ENCODE measurements at regions not wholly inside any gene's neighbourhood (a gene's known extent, or its start where the extent isn't known, plus 50 kb on each side); places are given as distances from the start of the nearest gene placed in this dataset.
"Not testable (repeated sequence)": the region's sequence is repeated elsewhere in the genome, so short reads cannot be mapped to it uniquely, and the experiment has no call there.

DNA sequence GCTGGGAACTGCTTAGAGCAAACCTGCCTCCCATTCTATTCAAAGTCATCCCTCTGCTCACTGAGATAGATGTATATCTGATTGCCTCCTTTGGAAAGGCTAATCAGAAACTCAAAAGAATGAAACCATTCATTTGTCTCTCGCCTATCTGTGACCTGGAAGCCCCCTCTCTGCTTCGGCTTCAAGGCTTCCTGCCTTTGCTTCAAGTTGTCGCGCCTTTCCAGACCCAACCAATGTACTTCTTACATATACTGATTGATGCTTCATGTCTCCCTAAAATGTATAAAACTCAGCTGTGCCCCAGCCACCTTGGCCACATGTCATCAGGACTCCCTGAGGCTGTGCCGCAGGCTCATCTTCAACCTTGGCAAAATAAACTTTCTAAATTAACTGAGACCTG lies 111.9 kb upstream of the BMP2K start:
- not testable (repeated sequence) for H3K27ac ChIP-seq (replicated peaks; ENCODE audit: low read length); H3K18ac ChIP-seq (ENCODE audit: low read length)
- no CpG with 5 or more reads among the region's 5 CpGs for WGBS, 2 donors (ENCODE audit: extremely low coverage in 2 of 2, insufficient read length in 2 of 2, insufficient replicate concordance in 1 of 2)

DNA sequence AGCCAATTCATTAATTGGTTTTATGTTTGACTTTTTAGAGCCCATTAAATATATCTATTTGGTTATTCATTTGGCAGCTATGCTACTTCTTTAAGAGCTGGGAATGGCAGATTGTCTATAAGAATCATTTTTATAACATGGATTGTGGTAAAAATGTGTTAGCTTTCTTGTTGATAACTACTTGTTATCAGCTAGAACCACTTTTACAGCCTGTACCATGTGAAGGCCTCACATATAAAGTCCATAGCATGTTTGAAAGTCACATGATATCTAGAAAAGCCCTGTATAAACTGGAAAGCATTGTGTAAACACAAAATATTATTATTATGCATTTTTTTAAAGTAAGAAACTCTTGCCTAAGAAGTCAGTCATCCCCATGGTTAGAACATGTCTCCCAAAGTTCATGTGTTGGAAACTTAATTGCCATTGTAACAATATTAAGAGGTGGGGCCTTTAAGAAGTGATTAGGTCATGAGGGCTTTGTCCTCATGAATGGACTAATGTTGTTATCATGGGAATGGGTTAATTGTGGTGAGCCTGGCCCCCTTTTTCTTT lies 110.9 kb upstream of the BMP2K start:
- no peak overlapping the region for H4K91ac ChIP-seq (ENCODE audit: low read depth, low read length, poor library complexity)
- H3K4me3 ChIP-seq (ENCODE audit: low read length in 2 of 2) = no peak overlapping the region
- no peak for DNase-seq (ENCODE audit: low spot score)
- no peak overlapping the region for H3K4ac ChIP-seq (ENCODE audit: low read length)
- H3K18ac ChIP-seq (ENCODE audit: low read length) = no peak overlapping the region
- H2BK15ac ChIP-seq (ENCODE audit: low read length) = no peak overlapping the region
- peaks cover 0 to 3% (median 0%) of the 10 kb centered on the region in 3 experiments for H3K27me3 ChIP-seq (ENCODE audit: control insufficient read depth in 3 of 3, insufficient read depth in 3 of 3, low read depth in 1 of 3, low read length in 3 of 3)
- no peaks in the 10 kb centered on the region for H3K9me3 ChIP-seq (replicated peaks in 1 of 2; ENCODE audit: control insufficient read depth in 2 of 2, insufficient read depth in 1 of 2, low read depth in 1 of 2, low read length in 2 of 2)
- no peak overlapping the region for H3K9ac ChIP-seq (ENCODE audit: low read depth, low read length, poor library complexity)
- H3K14ac ChIP-seq (ENCODE audit: low read length) = no peak overlapping the region
- H3K27ac ChIP-seq (replicated peaks; ENCODE audit: low read length) = no peak overlapping the region
- no peak overlapping the region for H4K8ac ChIP-seq (ENCODE audit: low read depth, low read length)
- peaks cover 5% of the 10 kb centered on the region in 2 donors for H3K4me1 ChIP-seq (ENCODE audit: control insufficient read depth in 2 of 2, insufficient read depth in 1 of 2, low read depth in 1 of 2, low read length in 2 of 2)
- H3K4me2 ChIP-seq (ENCODE audit: insufficient read depth, low read length, poor library complexity, severe bottlenecking) = no peak overlapping the region
- H3K79me1 ChIP-seq (ENCODE audit: low read depth, low read length) = no peaks in the 10 kb centered on the region
- H2BK12ac ChIP-seq (ENCODE audit: low read length) = no peak overlapping the region
- no peak overlapping the region for H2BK5ac ChIP-seq (ENCODE audit: low read length)
- H2AFZ ChIP-seq (ENCODE audit: low read length) = no peak overlapping the region
- H2AK5ac ChIP-seq (ENCODE audit: low read depth, low read length) = no peak overlapping the region
- no peak overlapping the region for H3K23ac ChIP-seq (ENCODE audit: low read depth, low read length, poor library complexity)
- no peaks in the 10 kb centered on the region for H3K36me3 ChIP-seq (replicated peaks in 1 of 2; ENCODE audit: control insufficient read depth in 2 of 2, insufficient read depth in 2 of 2, low read length in 2 of 2)
- no peak overlapping the region for H2BK120ac ChIP-seq (ENCODE audit: low read depth, low read length)

More for the DNA sequence above, 111.9 kb upstream of the BMP2K start:
- not testable (repeated sequence) for H3K4me1 ChIP-seq (ENCODE audit: control insufficient read depth in 2 of 2, insufficient read depth in 1 of 2, low read depth in 1 of 2, low read length in 2 of 2); H3K9ac ChIP-seq (ENCODE audit: low read depth, low read length, poor library complexity); H3K27me3 ChIP-seq (ENCODE audit: control insufficient read depth in 3 of 3, insufficient read depth in 3 of 3, low read depth in 1 of 3, low read length in 3 of 3); H3K79me1 ChIP-seq (ENCODE audit: low read depth, low read length); H3K9me3 ChIP-seq (replicated peaks in 1 of 2; ENCODE audit: control insufficient read depth in 2 of 2, insufficient read depth in 1 of 2, low read depth in 1 of 2, low read length in 2 of 2); DNase-seq (ENCODE audit: low spot score); H2BK12ac ChIP-seq (ENCODE audit: low read length); H3K4ac ChIP-seq (ENCODE audit: low read length); H3K23ac ChIP-seq (ENCODE audit: low read depth, low read length, poor library complexity); H3K4me2 ChIP-seq (ENCODE audit: insufficient read depth, low read length, poor library complexity, severe bottlenecking); H4K8ac ChIP-seq (ENCODE audit: low read depth, low read length); H2AK5ac ChIP-seq (ENCODE audit: low read depth, low read length); H2BK5ac ChIP-seq (ENCODE audit: low read length); H2BK120ac ChIP-seq (ENCODE audit: low read depth, low read length); H2BK15ac ChIP-seq (ENCODE audit: low read length); H2AFZ ChIP-seq (ENCODE audit: low read length); H4K91ac ChIP-seq (ENCODE audit: low read depth, low read length, poor library complexity); H3K14ac ChIP-seq (ENCODE audit: low read length); H3K4me3 ChIP-seq (ENCODE audit: low read length in 2 of 2); H3K36me3 ChIP-seq (replicated peaks in 1 of 2; ENCODE audit: control insufficient read depth in 2 of 2, insufficient read depth in 2 of 2, low read length in 2 of 2)

- Histone ChIP-seq H3K4me1 (ENCODE audit: control insufficient read depth in 2 of 2, insufficient read depth in 1 of 2, low read depth in 1 of 2, low read length in 2 of 2) (peaks cover 5% of the 10 kb centered on the region in 2 donors), H3K27me3 (ENCODE audit: control insufficient read depth in 3 of 3, insufficient read depth in 3 of 3, low read depth in 1 of 3, low read length in 3 of 3) (peaks cover 0 to 3% (median 0%) of the 10 kb centered on the region in 3 experiments), H3K79me1 (ENCODE audit: low read depth, low read length) (no peaks in the 10 kb centered on the region), H3K4ac (ENCODE audit: low read length) (no peak overlapping the region), H2BK120ac (ENCODE audit: low read depth, low read length) (no peak overlapping the region), H2AFZ (ENCODE audit: low read length) (no peak overlapping the region), H3K9ac (ENCODE audit: low read depth, low read length, poor library complexity) (no peak overlapping the region), H3K14ac (ENCODE audit: low read length) (no peak overlapping the region), H3K23ac (ENCODE audit: low read depth, low read length, poor library complexity) (no peak overlapping the region), H4K8ac (ENCODE audit: low read depth, low read length) (no peak overlapping the region), H2BK12ac (ENCODE audit: low read length) (no peak overlapping the region), H3K27ac (replicated peaks; ENCODE audit: low read length) (no peak overlapping the region), H3K9me3 (replicated peaks in 1 of 2; ENCODE audit: control insufficient read depth in 2 of 2, insufficient read depth in 1 of 2, low read depth in 1 of 2, low read length in 2 of 2) (no peaks in the 10 kb centered on the region), H4K91ac (ENCODE audit: low read depth, low read length, poor library complexity) (no peak overlapping the region), H2BK5ac (ENCODE audit: low read length) (no peak overlapping the region), H2AK5ac (ENCODE audit: low read depth, low read length) (no peak overlapping the region), H3K4me2 (ENCODE audit: insufficient read depth, low read length, poor library complexity, severe bottlenecking) (no peak overlapping the region), H3K18ac (ENCODE audit: low read length) (no peak overlapping the region), H2BK15ac (ENCODE audit: low read length) (no peak overlapping the region), H3K4me3 (ENCODE audit: low read length in 2 of 2) (no peak overlapping the region), H3K36me3 (replicated peaks in 1 of 2; ENCODE audit: control insufficient read depth in 2 of 2, insufficient read depth in 2 of 2, low read length in 2 of 2) (no peaks in the 10 kb centered on the region)
- DNase-seq (ENCODE audit: low spot score) = no peak
- no CpG with 5 or more reads among the region's 3 CpGs for WGBS, 2 donors (ENCODE audit: extremely low coverage in 2 of 2, insufficient read length in 2 of 2, insufficient replicate concordance in 1 of 2)
Measured at GRCh38 chr4:78666830-78667258, 109.3 kb upstream of the BMP2K start.

GRCh38 chr4:78667325-78667724 lies 108.8 kb upstream of the BMP2K start:
- H2BK12ac ChIP-seq (ENCODE audit: low read length) = no peak overlapping the region
- no peak overlapping the region for H3K4me2 ChIP-seq (ENCODE audit: insufficient read depth, low read length, poor library complexity, severe bottlenecking)
- H3K27ac ChIP-seq (replicated peaks; ENCODE audit: low read length) = no peak overlapping the region
- no peak overlapping the region for H2BK15ac ChIP-seq (ENCODE audit: low read length)
- H4K8ac ChIP-seq (ENCODE audit: low read depth, low read length) = no peak overlapping the region
- no peak for DNase-seq (ENCODE audit: low spot score)
- no peaks in the 10 kb centered on the region for H3K36me3 ChIP-seq (replicated peaks in 1 of 2; ENCODE audit: control insufficient read depth in 2 of 2, insufficient read depth in 2 of 2, low read length in 2 of 2)
- H3K4me3 ChIP-seq (ENCODE audit: low read length in 2 of 2) = no peak overlapping the region
- no peaks in the 10 kb centered on the region for H3K79me1 ChIP-seq (ENCODE audit: low read depth, low read length)
- H3K4ac ChIP-seq (ENCODE audit: low read length) = no peak overlapping the region
- no peaks in the 10 kb centered on the region for H3K9me3 ChIP-seq (replicated peaks in 1 of 2; ENCODE audit: control insufficient read depth in 2 of 2, insufficient read depth in 1 of 2, low read depth in 1 of 2, low read length in 2 of 2)
- no peak overlapping the region for H3K9ac ChIP-seq (ENCODE audit: low read depth, low read length, poor library complexity)
- H2AK5ac ChIP-seq (ENCODE audit: low read depth, low read length) = no peak overlapping the region
- H2AFZ ChIP-seq (ENCODE audit: low read length) = no peak overlapping the region
- no peak overlapping the region for H3K14ac ChIP-seq (ENCODE audit: low read length)
- peaks cover 0 to 5% (median 0%) of the 10 kb centered on the region in 3 experiments for H3K27me3 ChIP-seq (ENCODE audit: control insufficient read depth in 3 of 3, insufficient read depth in 3 of 3, low read depth in 1 of 3, low read length in 3 of 3)
- no peak overlapping the region for H4K91ac ChIP-seq (ENCODE audit: low read depth, low read length, poor library complexity)
- WGBS, 2 donors (ENCODE audit: extremely low coverage in 2 of 2, insufficient read length in 2 of 2, insufficient replicate concordance in 1 of 2) = no CpG with 5 or more reads among the region's 3 CpGs
- no peak overlapping the region for H2BK120ac ChIP-seq (ENCODE audit: low read depth, low read length)
- H2BK5ac ChIP-seq (ENCODE audit: low read length) = no peak overlapping the region
- no peak overlapping the region for H3K23ac ChIP-seq (ENCODE audit: low read depth, low read length, poor library complexity)
- H3K4me1 ChIP-seq (ENCODE audit: control insufficient read depth in 2 of 2, insufficient read depth in 1 of 2, low read depth in 1 of 2, low read length in 2 of 2) = peaks cover under 1% of the 10 kb centered on the region in 2 donors
- no peak overlapping the region for H3K18ac ChIP-seq (ENCODE audit: low read length)

Measured in neuronal stem cell (in vitro differentiated cells).